HUES6 (cell line): ENCODE measurements at regions not wholly inside any gene's neighbourhood (a gene's known extent, or its start where the extent isn't known, plus 50 kb on each side); places are given as distances from the start of the nearest gene placed in this dataset.
A peak's percentile ranks its signal among the peaks of the same experiment; 100 is the strongest.

ENCODE experiments used
- H3K27ac ChIP-seq: 2 replicates; pipeline ENCODE4 v1.7.0; 2013; ENCODE audit warnings: low read depth, mild to moderate bottlenecking, low read length, inconsistent platforms
- H3K27me3 ChIP-seq: 2 replicates; pipeline ENCODE4 v1.6.1; 2013; ENCODE audit warnings: low read length; ENCODE audit not compliant: control insufficient read depth, insufficient read depth
- H3K36me3 ChIP-seq: 2 replicates; pipeline ENCODE4 v1.6.1; 2013; ENCODE audit warnings: low read length; ENCODE audit not compliant: control insufficient read depth, insufficient read depth
- H3K4me1 ChIP-seq: 2 replicates; pipeline ENCODE4 v1.6.1; 2013; ENCODE audit warnings: low read length; ENCODE audit not compliant: control insufficient read depth, insufficient read depth
- H3K4me3 ChIP-seq: 2 replicates; pipeline ENCODE4 v1.5.1; 2013; ENCODE audit warnings: low read depth, low read length
- H3K9ac ChIP-seq: one replicate; pipeline ENCODE4 v1.6.1; 2013; ENCODE audit warnings: mild to moderate bottlenecking, low read length
- H3K9me3 ChIP-seq: 2 replicates; pipeline ENCODE4 v1.6.1; 2013; ENCODE audit warnings: low read depth, low read length; ENCODE audit not compliant: control insufficient read depth, insufficient read depth

GRCh38 chr11:32305460-32305859 lies 129.9 kb downstream of the WT1 start:
- H3K9me3 ChIP-seq: no peaks in the 10 kb centered on the region
- H3K4me3 ChIP-seq: no peak overlapping the region
- no peak overlapping the region for H3K9ac ChIP-seq

GRCh38 chr11:32307471-32307870 lies 127.9 kb downstream of the WT1 start:
- H3K27ac ChIP-seq: no peak overlapping the region
- no peak overlapping the region for H3K4me3 ChIP-seq
- H3K27me3 ChIP-seq: no peaks in the 10 kb centered on the region
- H3K9ac ChIP-seq: no peak overlapping the region
- H3K36me3 ChIP-seq: no peaks in the 10 kb centered on the region
- no peaks in the 10 kb centered on the region for H3K4me1 ChIP-seq
- no peaks in the 10 kb centered on the region for H3K9me3 ChIP-seq

More at GRCh38 chr11:32305460-32305859, 129.9 kb downstream of the WT1 start:
- H3K36me3 ChIP-seq: no peaks in the 10 kb centered on the region
- H3K27ac ChIP-seq: no peak overlapping the region
- H3K4me1 ChIP-seq: no peaks in the 10 kb centered on the region
- H3K27me3 ChIP-seq: no peaks in the 10 kb centered on the region

GRCh38 chr11:32307913-32308312 lies 127.4 kb downstream of the WT1 start:
- Histone ChIP-seq H3K27me3 (no peaks in the 10 kb centered on the region), H3K9me3 (no peaks in the 10 kb centered on the region), H3K4me3 (no peak overlapping the region), H3K36me3 (no peaks in the 10 kb centered on the region), H3K27ac (no peak overlapping the region), H3K4me1 (no peaks in the 10 kb centered on the region), H3K9ac (no peak overlapping the region)

GRCh38 chr11:32309530-32310213 lies 125.7 kb downstream of the WT1 start:
- no peak overlapping the region for H3K4me3 ChIP-seq
- H3K4me1 ChIP-seq: no peaks in the 10 kb centered on the region
- no peaks in the 10 kb centered on the region for H3K27me3 ChIP-seq
- no peaks in the 10 kb centered on the region for H3K9me3 ChIP-seq
- H3K27ac ChIP-seq: no peak overlapping the region
- no peak overlapping the region for H3K9ac ChIP-seq
- H3K36me3 ChIP-seq: no peaks in the 10 kb centered on the region

- H3K4me1 ChIP-seq: no peaks in the 10 kb centered on the region
- H3K36me3 ChIP-seq: no peaks in the 10 kb centered on the region
- no peak overlapping the region for H3K27ac ChIP-seq
- no peak overlapping the region for H3K4me3 ChIP-seq
- no peaks in the 10 kb centered on the region for H3K27me3 ChIP-seq
- no peak overlapping the region for H3K9ac ChIP-seq
- H3K9me3 ChIP-seq: no peaks in the 10 kb centered on the region
Observed at GRCh38 chr11:32310214-32310601, 125.1 kb downstream of the WT1 start.

GRCh38 chr11:32311346-32312065 lies 123.8 kb downstream of the WT1 start:
- Histone ChIP-seq H3K4me3 (no peak overlapping the region), H3K36me3 (no peaks in the 10 kb centered on the region), H3K27me3 (no peaks in the 10 kb centered on the region), H3K9ac (no peak overlapping the region), H3K9me3 (no peaks in the 10 kb centered on the region), H3K4me1 (no peaks in the 10 kb centered on the region), H3K27ac (no peak overlapping the region)

- H3K4me3 ChIP-seq: no peak overlapping the region
- no peaks in the 10 kb centered on the region for H3K27me3 ChIP-seq
- H3K27ac ChIP-seq: no peak overlapping the region
- H3K9ac ChIP-seq: no peak overlapping the region
- no peaks in the 10 kb centered on the region for H3K36me3 ChIP-seq
- no peaks in the 10 kb centered on the region for H3K9me3 ChIP-seq
- no peaks in the 10 kb centered on the region for H3K4me1 ChIP-seq
Observed at GRCh38 chr11:32312206-32312817, 123.0 kb downstream of the WT1 start.

GRCh38 chr11:32312865-32313403 lies 122.4 kb downstream of the WT1 start:
- Histone ChIP-seq H3K9ac (no peak overlapping the region), H3K27ac (no peak overlapping the region), H3K9me3 (no peaks in the 10 kb centered on the region), H3K4me3 (0 out of 2 replicates have a peak overlapping the region, but pooled peaks have one; percentile 16), H3K36me3 (no peaks in the 10 kb centered on the region), H3K27me3 (no peaks in the 10 kb centered on the region), H3K4me1 (peaks cover 3% of the 10 kb centered on the region; the same call in 1 of the 2 replicates)

GRCh38 chr11:32313477-32313876 lies 121.9 kb downstream of the WT1 start:
- no peaks in the 10 kb centered on the region for H3K36me3 ChIP-seq
- no peaks in the 10 kb centered on the region for H3K27me3 ChIP-seq
- no peak overlapping the region for H3K9ac ChIP-seq
- H3K27ac ChIP-seq: no peak overlapping the region
- H3K4me3 ChIP-seq: 0 out of 2 replicates have a peak overlapping the region, but pooled peaks have one; percentile 16
- H3K9me3 ChIP-seq: no peaks in the 10 kb centered on the region
- peaks cover 4% of the 10 kb centered on the region; the same call in 1 of the 2 replicates for H3K4me1 ChIP-seq

GRCh38 chr11:32315121-32315520 lies 120.2 kb downstream of the WT1 start:
- Histone ChIP-seq H3K36me3 (no peaks in the 10 kb centered on the region), H3K4me1 (peaks cover 4% of the 10 kb centered on the region; the same call in 1 of the 2 replicates), H3K27ac (no peak overlapping the region), H3K9ac (no peak overlapping the region), H3K4me3 (no peak overlapping the region), H3K27me3 (no peaks in the 10 kb centered on the region), H3K9me3 (no peaks in the 10 kb centered on the region)

- no peak overlapping the region for H3K9ac ChIP-seq
- H3K36me3 ChIP-seq: no peaks in the 10 kb centered on the region
- H3K4me3 ChIP-seq: no peak overlapping the region
- H3K9me3 ChIP-seq: no peaks in the 10 kb centered on the region
- H3K27me3 ChIP-seq: no peaks in the 10 kb centered on the region
- H3K27ac ChIP-seq: no peak overlapping the region
- peaks cover 4% of the 10 kb centered on the region; the same call in 1 of the 2 replicates for H3K4me1 ChIP-seq
Observed at GRCh38 chr11:32316232-32316631, 119.1 kb downstream of the WT1 start.
